Parathyroid adenoma (tissue), 2 donors: ENCODE measurements at regions not wholly inside any gene's neighbourhood (a gene's known extent, or its start where the extent isn't known, plus 50 kb on each side); places are given as distances from the start of the nearest gene placed in this dataset.

ENCODE experiments used
- H2AFZ ChIP-seq: fragments of 300-600 bp; sonication (generic); one replicate; pipeline ENCODE4 v1.7.0; 2017; ENCODE audit warnings: antibody characterized with exemption, mild to moderate bottlenecking
- H3K27ac ChIP-seq: fragments of 300-600 bp; sonication (generic); one replicate; pipeline ENCODE4 v1.7.0; 2017
- H3K27me3 ChIP-seq: fragments of 300-600 bp; sonication (generic); one replicate; pipeline ENCODE4 v1.7.0; 2017; ENCODE audit warnings: low read length; ENCODE audit not compliant: control insufficient read depth, insufficient read depth
- H3K36me3 ChIP-seq: fragments of 300-600 bp; sonication (generic); one replicate; pipeline ENCODE4 v1.7.0; 2017; ENCODE audit warnings: low read length; ENCODE audit not compliant: control insufficient read depth, insufficient read depth
- H3K4me1 ChIP-seq: fragments of 300-600 bp; sonication (generic); one replicate; pipeline ENCODE4 v1.7.0; 2017; ENCODE audit warnings: control low read depth
- H3K4me2 ChIP-seq: fragments of 300-600 bp; sonication (generic); one replicate; pipeline ENCODE4 v1.7.0; 2017; ENCODE audit warnings: low read length
- H3K4me3 ChIP-seq: fragments of 300-600 bp; sonication (generic); one replicate; pipeline ENCODE4 v1.7.0; 2017; ENCODE audit warnings: low read depth, low read length
- H3K79me2 ChIP-seq: fragments of 300-600 bp; sonication (generic); one replicate; pipeline ENCODE4 v1.7.0; 2017; ENCODE audit warnings: control low read depth
- H3K9ac ChIP-seq: fragments of 300-600 bp; sonication (generic); one replicate; pipeline ENCODE4 v1.7.0; 2017; ENCODE audit warnings: mild to moderate bottlenecking
- H3K9me3 ChIP-seq: fragments of 300-600 bp; sonication (generic); one replicate; pipeline ENCODE4 v1.7.0; 2017; ENCODE audit warnings: low read length; ENCODE audit not compliant: control insufficient read depth
- TF ChIP-seq, protein P1 (sequence below): fragments of 300-600 bp; sonication (generic); IDR thresholded peaks from one replicate; pipeline ENCODE4 v1.7.0; 2017; ENCODE audit warnings: antibody characterized with exemption, mild to moderate bottlenecking
- donor health status: primary hyperparathyroidism.

DNA sequence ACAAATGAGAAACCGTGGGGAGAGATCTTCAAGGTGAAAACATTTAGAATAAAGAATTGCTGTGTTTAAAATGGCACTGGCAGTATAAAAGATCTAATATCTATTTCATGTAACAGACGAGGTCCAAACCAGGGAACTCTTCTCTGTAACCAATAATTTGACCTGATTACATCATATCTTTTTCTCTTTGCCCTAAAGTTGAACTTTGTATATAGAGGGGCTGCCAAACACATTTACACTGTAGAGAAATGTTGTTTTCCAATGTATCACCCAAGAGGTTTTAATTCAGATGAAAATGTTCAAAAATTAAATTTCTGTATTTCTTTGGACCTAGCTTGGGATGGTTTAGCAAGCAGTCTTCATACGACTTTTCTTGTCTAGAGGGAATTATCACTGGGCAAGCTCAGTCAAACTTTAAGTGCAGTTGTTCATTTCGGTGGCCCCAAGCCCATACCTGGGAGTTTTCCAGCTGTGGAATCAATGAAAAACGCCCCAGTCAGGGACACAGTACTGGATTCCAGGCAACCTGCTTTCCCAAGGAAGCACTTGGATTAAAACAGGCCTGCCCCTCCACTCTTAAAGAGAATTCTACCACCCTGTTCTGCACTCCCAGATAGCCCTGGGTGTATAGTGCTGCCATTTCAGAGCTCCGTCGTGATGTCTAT is 208.5 kb upstream of the FN1 start:
- TF ChIP-seq, protein P1, sequence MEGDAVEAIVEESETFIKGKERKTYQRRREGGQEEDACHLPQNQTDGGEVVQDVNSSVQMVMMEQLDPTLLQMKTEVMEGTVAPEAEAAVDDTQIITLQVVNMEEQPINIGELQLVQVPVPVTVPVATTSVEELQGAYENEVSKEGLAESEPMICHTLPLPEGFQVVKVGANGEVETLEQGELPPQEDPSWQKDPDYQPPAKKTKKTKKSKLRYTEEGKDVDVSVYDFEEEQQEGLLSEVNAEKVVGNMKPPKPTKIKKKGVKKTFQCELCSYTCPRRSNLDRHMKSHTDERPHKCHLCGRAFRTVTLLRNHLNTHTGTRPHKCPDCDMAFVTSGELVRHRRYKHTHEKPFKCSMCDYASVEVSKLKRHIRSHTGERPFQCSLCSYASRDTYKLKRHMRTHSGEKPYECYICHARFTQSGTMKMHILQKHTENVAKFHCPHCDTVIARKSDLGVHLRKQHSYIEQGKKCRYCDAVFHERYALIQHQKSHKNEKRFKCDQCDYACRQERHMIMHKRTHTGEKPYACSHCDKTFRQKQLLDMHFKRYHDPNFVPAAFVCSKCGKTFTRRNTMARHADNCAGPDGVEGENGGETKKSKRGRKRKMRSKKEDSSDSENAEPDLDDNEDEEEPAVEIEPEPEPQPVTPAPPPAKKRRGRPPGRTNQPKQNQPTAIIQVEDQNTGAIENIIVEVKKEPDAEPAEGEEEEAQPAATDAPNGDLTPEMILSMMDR: no peak
- Histone ChIP-seq H3K9me3 (no peaks in the 10 kb centered on the region), H3K4me1 (no peaks in the 10 kb centered on the region), H3K27me3 (no peaks in the 10 kb centered on the region), H3K9ac (no peak overlapping the region), H3K4me3 (no peak overlapping the region), H3K27ac (no peak overlapping the region), H3K4me2 (no peak overlapping the region), H3K36me3 (no peaks in the 10 kb centered on the region), H3K79me2 (no peaks in the 10 kb centered on the region), H2AFZ (no peak overlapping the region)

DNA sequence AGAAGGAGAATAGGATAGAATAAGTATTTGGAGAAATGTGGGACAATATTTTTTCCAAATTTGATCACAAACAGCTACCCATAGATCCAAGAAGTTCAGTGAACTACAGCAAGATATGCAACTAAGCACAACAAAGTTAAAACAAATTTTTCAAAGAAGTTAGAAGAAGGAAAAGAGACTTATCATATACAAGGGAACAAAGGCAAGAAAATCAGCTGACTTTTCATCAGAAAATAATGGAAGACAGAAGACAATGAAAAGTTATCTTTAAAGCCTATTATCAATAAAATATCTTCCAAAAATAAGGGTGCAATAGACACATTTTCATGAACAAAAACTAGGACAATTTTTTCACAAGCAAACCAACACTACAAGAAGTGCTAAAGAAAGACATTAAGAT is 202.8 kb upstream of the FN1 start:
- Histone ChIP-seq H3K4me2 (no peak overlapping the region), H3K79me2 (no peaks in the 10 kb centered on the region), H3K36me3 (no peaks in the 10 kb centered on the region), H2AFZ (no peak overlapping the region), H3K27ac (no peak overlapping the region), H3K4me1 (no peaks in the 10 kb centered on the region), H3K4me3 (no peak overlapping the region), H3K27me3 (no peaks in the 10 kb centered on the region), H3K9ac (no peak overlapping the region), H3K9me3 (no peaks in the 10 kb centered on the region)
- TF ChIP-seq, protein P1: no peak

DNA sequence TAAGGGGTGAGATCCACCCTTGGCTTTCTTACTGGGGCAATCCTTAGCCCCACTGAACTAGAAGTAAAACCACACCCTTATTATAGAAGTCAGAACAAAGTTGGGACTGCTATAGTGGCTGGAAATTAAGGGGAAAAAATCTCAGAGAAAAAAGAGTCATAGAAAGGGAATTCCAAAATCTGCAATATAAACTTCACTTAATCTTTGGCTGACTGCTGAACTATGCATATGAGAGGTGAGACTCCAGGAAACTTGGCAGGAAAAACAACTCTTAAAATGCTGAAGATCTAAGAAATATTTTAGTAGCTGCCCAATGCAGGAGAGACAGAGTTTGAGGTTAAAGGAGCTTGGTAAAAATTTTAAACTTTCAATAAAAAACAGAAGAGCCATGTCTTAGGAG is 201.8 kb upstream of the FN1 start:
- H3K36me3 ChIP-seq: no peaks in the 10 kb centered on the region
- no peak overlapping the region for H3K4me3 ChIP-seq
- H3K4me2 ChIP-seq: no peak overlapping the region
- H3K27me3 ChIP-seq: no peaks in the 10 kb centered on the region
- H2AFZ ChIP-seq: no peak overlapping the region
- TF ChIP-seq, protein P1: no peak
- H3K9ac ChIP-seq: no peak overlapping the region
- H3K79me2 ChIP-seq: no peaks in the 10 kb centered on the region
- no peaks in the 10 kb centered on the region for H3K4me1 ChIP-seq
- H3K9me3 ChIP-seq: no peaks in the 10 kb centered on the region
- no peak overlapping the region for H3K27ac ChIP-seq

DNA sequence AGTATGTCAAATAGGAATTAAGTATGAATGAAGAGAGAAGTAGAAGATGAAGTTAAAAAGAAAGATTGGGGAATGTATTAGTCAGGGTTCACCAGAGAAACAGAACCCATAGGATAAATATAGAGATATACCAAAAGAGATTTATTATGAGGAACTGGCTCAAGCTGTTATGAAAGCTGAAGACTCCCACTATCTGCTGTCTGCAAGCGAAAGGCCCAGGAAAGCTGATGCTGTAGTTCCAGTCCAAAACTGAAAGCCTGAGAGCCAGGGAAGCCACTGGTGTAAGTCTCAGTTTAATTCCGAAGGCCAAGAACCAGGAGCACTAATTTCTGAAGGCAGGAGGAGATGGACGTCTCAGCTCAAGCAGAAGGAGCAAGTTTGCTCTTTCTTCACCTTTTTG is 200.9 kb upstream of the FN1 start:
- TF ChIP-seq, protein P1: no peak
- Histone ChIP-seq H2AFZ (no peak overlapping the region), H3K36me3 (no peaks in the 10 kb centered on the region), H3K9ac (no peak overlapping the region), H3K9me3 (no peaks in the 10 kb centered on the region), H3K27ac (no peak overlapping the region), H3K27me3 (no peaks in the 10 kb centered on the region), H3K4me2 (no peak overlapping the region), H3K79me2 (no peaks in the 10 kb centered on the region), H3K4me3 (no peak overlapping the region), H3K4me1 (no peaks in the 10 kb centered on the region)

DNA sequence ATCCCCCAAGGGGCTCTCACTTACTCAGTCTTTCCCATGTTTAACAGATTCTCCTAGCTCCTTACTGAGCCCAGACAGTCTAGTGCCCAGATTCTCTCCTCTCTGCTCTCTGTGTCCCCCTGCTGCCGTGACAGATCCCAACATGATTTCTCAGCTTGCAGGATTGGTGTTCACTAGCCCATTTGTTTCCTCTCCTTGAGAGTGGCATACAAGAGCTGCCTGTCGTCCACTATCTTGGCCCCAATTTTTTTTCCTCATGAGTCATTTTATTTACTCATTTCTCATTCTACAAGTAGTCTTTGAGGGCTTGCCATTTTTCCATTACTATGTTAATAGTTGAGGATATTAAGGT is 199.9 kb upstream of the FN1 start:
- no peaks in the 10 kb centered on the region for H3K27me3 ChIP-seq
- H2AFZ ChIP-seq: no peak overlapping the region
- H3K79me2 ChIP-seq: no peaks in the 10 kb centered on the region
- H3K36me3 ChIP-seq: no peaks in the 10 kb centered on the region
- H3K27ac ChIP-seq: no peak overlapping the region
- H3K9me3 ChIP-seq: no peaks in the 10 kb centered on the region
- no peaks in the 10 kb centered on the region for H3K4me1 ChIP-seq
- TF ChIP-seq, protein P1: no peak
- H3K4me3 ChIP-seq: no peak overlapping the region
- no peak overlapping the region for H3K4me2 ChIP-seq
- no peak overlapping the region for H3K9ac ChIP-seq
